Duodenal mucosa (tissue), 2 donors: ENCODE measurements at regions not wholly inside any gene's neighbourhood (a gene's known extent, or its start where the extent isn't known, plus 50 kb on each side); places are given as distances from the start of the nearest gene placed in this dataset.
"Not testable (repeated sequence)": the region's sequence is repeated elsewhere in the genome, so short reads cannot be mapped to it uniquely, and the experiment has no call there.

ENCODE experiments used
- H3K27ac ChIP-seq: one replicate; pipeline ENCODE4 v1.7.0; 2013; ENCODE audit warnings: low read depth, low read length
- H3K27me3 ChIP-seq, 2 donors: one replicate each; pipeline ENCODE4 v1.7.0; 2013; ENCODE audit warnings: low read length in 2 of 2, control low read depth in 1 of 2; ENCODE audit not compliant: insufficient read depth in 2 of 2, control insufficient read depth in 1 of 2
- H3K36me3 ChIP-seq, 2 donors: one replicate each; pipeline ENCODE4 v1.7.0; 2013; ENCODE audit warnings: low read length in 2 of 2, control low read depth in 1 of 2; ENCODE audit not compliant: insufficient read depth in 2 of 2, control insufficient read depth in 1 of 2
- H3K4me1 ChIP-seq, 2 donors: one replicate each; pipeline ENCODE4 v1.7.0; 2013; ENCODE audit warnings: low read length in 2 of 2, control low read depth in 1 of 2; ENCODE audit not compliant: insufficient read depth in 2 of 2, control insufficient read depth in 1 of 2
- H3K4me3 ChIP-seq, 2 donors: one replicate each; pipeline ENCODE4 v1.7.0; 2013; ENCODE audit warnings: low read length in 2 of 2, low read depth in 1 of 2
- H3K9ac ChIP-seq, 2 donors: one replicate each; pipeline ENCODE4 v1.7.0; 2013; ENCODE audit warnings: low read length in 2 of 2, low read depth in 1 of 2
- H3K9me3 ChIP-seq, 2 donors: one replicate each; pipeline ENCODE4 v1.7.0; 2013; ENCODE audit warnings: low read length in 2 of 2, control low read depth in 1 of 2; ENCODE audit not compliant: control insufficient read depth in 1 of 2

GRCh38 chr11:38143852-38144251 lies 1545.8 kb upstream of the RAG2 start:
- no peak overlapping the region for H3K4me3 ChIP-seq
- no peaks in the 10 kb centered on the region for H3K4me1 ChIP-seq

GRCh38 chr11:38138972-38139371 lies 1540.9 kb upstream of the RAG2 start:
- Histone ChIP-seq H3K9ac (no peak overlapping the region), H3K4me3 (no peak overlapping the region), H3K4me1 (no peaks in the 10 kb centered on the region), H3K36me3 (no peaks in the 10 kb centered on the region), H3K27ac (no peak overlapping the region), H3K9me3 (no peaks in the 10 kb centered on the region), H3K27me3 (no peaks in the 10 kb centered on the region)

More at GRCh38 chr11:38143852-38144251, 1545.8 kb upstream of the RAG2 start:
- H3K27me3 ChIP-seq, result no peaks in the 10 kb centered on the region
- no peak overlapping the region for H3K9ac ChIP-seq
- H3K36me3 ChIP-seq, result no peaks in the 10 kb centered on the region
- H3K27ac ChIP-seq, result no peak overlapping the region
- H3K9me3 ChIP-seq, result no peaks in the 10 kb centered on the region

GRCh38 chr11:38136887-38137286 lies 1538.9 kb upstream of the RAG2 start:
- H3K9ac ChIP-seq, result no peak overlapping the region
- H3K27ac ChIP-seq, result no peak overlapping the region
- no peaks in the 10 kb centered on the region for H3K4me1 ChIP-seq
- no peaks in the 10 kb centered on the region for H3K9me3 ChIP-seq
- H3K36me3 ChIP-seq, result no peaks in the 10 kb centered on the region
- H3K4me3 ChIP-seq, result no peak overlapping the region
- no peaks in the 10 kb centered on the region for H3K27me3 ChIP-seq

- no peak overlapping the region for H3K9ac ChIP-seq
- H3K4me1 ChIP-seq, result no peaks in the 10 kb centered on the region
- H3K4me3 ChIP-seq, result no peak overlapping the region
- H3K9me3 ChIP-seq, result no peaks in the 10 kb centered on the region
- H3K27me3 ChIP-seq, result no peaks in the 10 kb centered on the region
- H3K27ac ChIP-seq, result no peak overlapping the region
- H3K36me3 ChIP-seq, result no peaks in the 10 kb centered on the region
Measured at GRCh38 chr11:38131535-38131934, 1533.5 kb upstream of the RAG2 start.

- no peaks in the 10 kb centered on the region for H3K9me3 ChIP-seq
- no peaks in the 10 kb centered on the region for H3K4me1 ChIP-seq
- H3K27ac ChIP-seq, result no peak overlapping the region
- H3K9ac ChIP-seq, result no peak overlapping the region
- no peaks in the 10 kb centered on the region for H3K36me3 ChIP-seq
- H3K4me3 ChIP-seq, result no peak overlapping the region
- H3K27me3 ChIP-seq, result no peaks in the 10 kb centered on the region
Measured at GRCh38 chr11:38130976-38131375, 1532.9 kb upstream of the RAG2 start.

GRCh38 chr11:38130514-38130913 lies 1532.5 kb upstream of the RAG2 start:
- no peak overlapping the region for H3K27ac ChIP-seq
- H3K36me3 ChIP-seq, result no peaks in the 10 kb centered on the region
- no peaks in the 10 kb centered on the region for H3K27me3 ChIP-seq
- H3K9me3 ChIP-seq, result no peaks in the 10 kb centered on the region
- no peaks in the 10 kb centered on the region for H3K4me1 ChIP-seq
- no peak overlapping the region for H3K9ac ChIP-seq
- no peak overlapping the region for H3K4me3 ChIP-seq

- Histone ChIP-seq H3K4me1 (no peaks in the 10 kb centered on the region), H3K27ac (no peak overlapping the region), H3K36me3 (no peaks in the 10 kb centered on the region), H3K27me3 (no peaks in the 10 kb centered on the region), H3K4me3 (no peak overlapping the region), H3K9ac (no peak overlapping the region), H3K9me3 (no peaks in the 10 kb centered on the region)
Measured at GRCh38 chr11:38123673-38124072, 1525.6 kb upstream of the RAG2 start.

- H3K36me3 ChIP-seq, H3K9ac ChIP-seq, H3K27ac ChIP-seq, H3K27me3 ChIP-seq, H3K4me1 ChIP-seq, H3K4me3 ChIP-seq, H3K9me3 ChIP-seq: not testable (repeated sequence)
Measured at GRCh38 chr11:38116616-38117015, 1518.6 kb upstream of the RAG2 start.

GRCh38 chr11:38115381-38115780 lies 1517.3 kb upstream of the RAG2 start:
- not testable (repeated sequence) for H3K27me3 ChIP-seq, H3K27ac ChIP-seq, H3K9me3 ChIP-seq, H3K4me1 ChIP-seq, H3K36me3 ChIP-seq, H3K9ac ChIP-seq, H3K4me3 ChIP-seq

- Histone ChIP-seq H3K27ac (no peak overlapping the region), H3K4me1 (no peaks in the 10 kb centered on the region), H3K9ac (no peak overlapping the region), H3K9me3 (no peaks in the 10 kb centered on the region), H3K27me3 (no peaks in the 10 kb centered on the region), H3K36me3 (no peaks in the 10 kb centered on the region), H3K4me3 (no peak overlapping the region)
Measured at GRCh38 chr11:38100836-38101462, 1502.9 kb upstream of the RAG2 start.

- Histone ChIP-seq H3K27me3 (no peaks in the 10 kb centered on the region), H3K9ac (no peak overlapping the region), H3K4me3 (no peak overlapping the region), H3K9me3 (no peaks in the 10 kb centered on the region), H3K27ac (no peak overlapping the region), H3K36me3 (no peaks in the 10 kb centered on the region), H3K4me1 (no peaks in the 10 kb centered on the region)
Measured at GRCh38 chr11:38095268-38095667, 1497.2 kb upstream of the RAG2 start.
